ENCODE measurements at regions not wholly inside any gene's neighbourhood (a gene's known extent, or its start where the extent isn't known, plus 50 kb on each side); places are given as distances from the start of the nearest gene placed in this dataset.

GRCh38 chr3:159178209-159178897, 376.5 kb downstream of the MFSD1 start:
- H3K27me3 ChIP-seq (replicated peaks; ENCODE audit: insufficient read depth, low read length) = no peaks in the 10 kb centered on the region
- no peaks in the 10 kb centered on the region for H3K79me2 ChIP-seq (ENCODE audit: low read length)
- no peak overlapping the region for H3K27ac ChIP-seq (ENCODE audit: low read length)
- TF ChIP-seq EZH2 (optimal IDR thresholded peaks at IDR 0.05; ENCODE audit: low read depth, low read length) (no peak), EZH2phosphoT487 (IDR thresholded peaks at IDR 0.05; ENCODE audit: low read length) (no peak)
- TF ChIP-seq, protein P1, sequence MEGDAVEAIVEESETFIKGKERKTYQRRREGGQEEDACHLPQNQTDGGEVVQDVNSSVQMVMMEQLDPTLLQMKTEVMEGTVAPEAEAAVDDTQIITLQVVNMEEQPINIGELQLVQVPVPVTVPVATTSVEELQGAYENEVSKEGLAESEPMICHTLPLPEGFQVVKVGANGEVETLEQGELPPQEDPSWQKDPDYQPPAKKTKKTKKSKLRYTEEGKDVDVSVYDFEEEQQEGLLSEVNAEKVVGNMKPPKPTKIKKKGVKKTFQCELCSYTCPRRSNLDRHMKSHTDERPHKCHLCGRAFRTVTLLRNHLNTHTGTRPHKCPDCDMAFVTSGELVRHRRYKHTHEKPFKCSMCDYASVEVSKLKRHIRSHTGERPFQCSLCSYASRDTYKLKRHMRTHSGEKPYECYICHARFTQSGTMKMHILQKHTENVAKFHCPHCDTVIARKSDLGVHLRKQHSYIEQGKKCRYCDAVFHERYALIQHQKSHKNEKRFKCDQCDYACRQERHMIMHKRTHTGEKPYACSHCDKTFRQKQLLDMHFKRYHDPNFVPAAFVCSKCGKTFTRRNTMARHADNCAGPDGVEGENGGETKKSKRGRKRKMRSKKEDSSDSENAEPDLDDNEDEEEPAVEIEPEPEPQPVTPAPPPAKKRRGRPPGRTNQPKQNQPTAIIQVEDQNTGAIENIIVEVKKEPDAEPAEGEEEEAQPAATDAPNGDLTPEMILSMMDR (IDR thresholded peaks at IDR 0.05; ENCODE audit: low read length) = no peak
- no peaks in the 10 kb centered on the region for H3K9me3 ChIP-seq (replicated peaks; ENCODE audit: insufficient read depth, low read length)
- no peak for DNase-seq
- no peak overlapping the region for H3K4me2 ChIP-seq (ENCODE audit: low read depth, low read length)
- no peaks in the 10 kb centered on the region for H3F3A ChIP-seq (ENCODE audit: insufficient read depth, low read length)
- H3K4me3 ChIP-seq (ENCODE audit: low read length) = no peak overlapping the region
- H4K20me1 ChIP-seq (ENCODE audit: insufficient read depth, low read length) = no peaks in the 10 kb centered on the region
- H2AFZ ChIP-seq (ENCODE audit: low read length) = no peak overlapping the region
- H3K36me3 ChIP-seq (replicated peaks; ENCODE audit: insufficient read depth, low read length) = no peaks in the 10 kb centered on the region
- H3K9me2 ChIP-seq (replicated peaks; ENCODE audit: insufficient read depth, low read length) = no peaks in the 10 kb centered on the region
- no peak overlapping the region for H3K9ac ChIP-seq (ENCODE audit: low read length)
- no peaks in the 10 kb centered on the region for H3K4me1 ChIP-seq (ENCODE audit: low read length)

DNA sequence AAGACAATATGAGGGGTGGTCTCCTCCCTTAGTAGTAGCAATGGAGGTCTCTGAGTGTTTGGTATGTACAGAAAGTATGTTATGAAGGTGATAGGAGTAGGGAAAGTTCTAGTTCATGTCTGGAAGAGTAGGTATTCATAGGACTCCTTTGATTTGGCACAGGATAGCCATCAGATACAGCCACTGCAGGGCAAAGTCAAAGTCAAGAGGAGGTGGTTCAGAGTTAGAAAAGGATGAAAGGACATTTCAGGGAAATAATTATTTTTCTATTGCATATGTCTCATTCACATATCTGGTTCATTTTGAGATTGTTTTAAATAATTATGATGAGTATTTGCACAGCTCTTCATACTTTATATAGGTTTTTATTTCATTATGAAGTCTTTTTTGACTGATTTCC, 381.1 kb downstream of the MFSD1 start:
- H3K27ac ChIP-seq (ENCODE audit: low read length) = no peak overlapping the region
- no peaks in the 10 kb centered on the region for H3K79me2 ChIP-seq (ENCODE audit: low read length)
- H3K4me1 ChIP-seq (ENCODE audit: low read length) = peaks cover 37% of the 10 kb centered on the region
- H3K4me2 ChIP-seq (ENCODE audit: low read depth, low read length) = no peak overlapping the region
- peaks cover 32% of the 10 kb centered on the region for H3F3A ChIP-seq (ENCODE audit: insufficient read depth, low read length)
- no peaks in the 10 kb centered on the region for H4K20me1 ChIP-seq (ENCODE audit: insufficient read depth, low read length)
- H3K9me2 ChIP-seq (replicated peaks; ENCODE audit: insufficient read depth, low read length) = no peaks in the 10 kb centered on the region
- no peaks in the 10 kb centered on the region for H3K9me3 ChIP-seq (replicated peaks; ENCODE audit: insufficient read depth, low read length)
- TF ChIP-seq, protein P1 (IDR thresholded peaks at IDR 0.05; ENCODE audit: low read length) = no peak
- no peak for TF ChIP-seq EZH2 (optimal IDR thresholded peaks at IDR 0.05; ENCODE audit: low read depth, low read length)
- TF ChIP-seq EZH2phosphoT487 (IDR thresholded peaks at IDR 0.05; ENCODE audit: low read length) = no peak
- H3K27me3 ChIP-seq (replicated peaks; ENCODE audit: insufficient read depth, low read length) = no peaks in the 10 kb centered on the region
- H3K36me3 ChIP-seq (replicated peaks; ENCODE audit: insufficient read depth, low read length) = no peaks in the 10 kb centered on the region
- DNase-seq = no peak
- H2AFZ ChIP-seq (ENCODE audit: low read length) = no peak overlapping the region
- no peak overlapping the region for H3K9ac ChIP-seq (ENCODE audit: low read length)
- H3K4me3 ChIP-seq (ENCODE audit: low read length) = no peak overlapping the region

DNA sequence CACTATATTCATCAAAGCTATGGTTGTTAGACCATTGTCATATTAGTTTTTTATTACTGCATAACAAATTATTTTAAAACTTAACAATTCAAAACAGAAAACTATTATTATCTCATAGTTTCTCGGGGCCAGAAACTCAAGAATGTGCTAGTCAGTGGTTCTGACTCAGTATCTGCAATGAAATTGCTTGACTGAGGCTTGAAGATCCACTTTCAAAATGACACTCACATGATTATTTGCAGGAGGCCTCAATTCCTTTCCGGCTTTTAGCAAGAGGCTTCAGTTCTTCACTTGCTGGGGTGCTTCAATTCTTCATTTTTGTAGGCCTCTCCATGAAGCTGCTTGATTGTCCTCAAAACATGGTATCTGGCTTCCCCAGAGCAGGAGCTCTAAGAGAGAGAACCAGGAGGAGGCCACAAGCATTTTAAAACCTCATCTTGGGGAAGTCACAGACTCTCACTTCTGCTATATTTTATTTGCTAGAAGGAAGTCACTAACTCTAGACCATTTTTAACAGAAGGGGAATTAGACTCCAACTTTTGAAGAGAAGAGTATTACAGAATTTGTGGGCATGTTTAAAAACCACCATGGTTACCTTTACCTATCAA, 383.7 kb downstream of the MFSD1 start:
- TF ChIP-seq, protein P1 (IDR thresholded peaks at IDR 0.05; ENCODE audit: low read length) = no peak
- TF ChIP-seq EZH2 (optimal IDR thresholded peaks at IDR 0.05; ENCODE audit: low read depth, low read length) (no peak), EZH2phosphoT487 (IDR thresholded peaks at IDR 0.05; ENCODE audit: low read length) (no peak)

More for the DNA sequence above, 383.7 kb downstream of the MFSD1 start:
- H3F3A ChIP-seq (ENCODE audit: insufficient read depth, low read length) = peaks cover 32% of the 10 kb centered on the region
- H3K79me2 ChIP-seq (ENCODE audit: low read length) = no peaks in the 10 kb centered on the region
- peaks cover 37% of the 10 kb centered on the region for H3K4me1 ChIP-seq (ENCODE audit: low read length)
- no peaks in the 10 kb centered on the region for H3K36me3 ChIP-seq (replicated peaks; ENCODE audit: insufficient read depth, low read length)
- no peak overlapping the region for H3K4me3 ChIP-seq (ENCODE audit: low read length)
- DNase-seq = peak; percentile 43
- no peaks in the 10 kb centered on the region for H3K9me3 ChIP-seq (replicated peaks; ENCODE audit: insufficient read depth, low read length)
- no peaks in the 10 kb centered on the region for H4K20me1 ChIP-seq (ENCODE audit: insufficient read depth, low read length)
- peak overlapping the region; percentile 80 for H3K27ac ChIP-seq (ENCODE audit: low read length)
- H3K9ac ChIP-seq (ENCODE audit: low read length) = no peak overlapping the region; the same call in 1 of the 2 replicates
- no peaks in the 10 kb centered on the region for H3K27me3 ChIP-seq (replicated peaks; ENCODE audit: insufficient read depth, low read length)
- H3K9me2 ChIP-seq (replicated peaks; ENCODE audit: insufficient read depth, low read length) = no peaks in the 10 kb centered on the region
- H2AFZ ChIP-seq (ENCODE audit: low read length) = peak overlapping the region; percentile 31
- H3K4me2 ChIP-seq (ENCODE audit: low read depth, low read length) = peak overlapping the region; percentile 27

All from MM.1S (cell line).